Tibial nerve (tissue), 4 donors: ENCODE measurements at regions not wholly inside any gene's neighbourhood (a gene's known extent, or its start where the extent isn't known, plus 50 kb on each side); places are given as distances from the start of the nearest gene placed in this dataset.

Source experiments
- CTCF ChIP-seq, 5 experiments: fragments of 200-600 bp in 3 of 5; fragments of 450-650 bp in 2 of 5; sonication (generic) in 3 of 5; IDR thresholded peaks; one replicate each; pipeline ENCODE4 v1.5.1; 2016 to 2019; ENCODE audit warnings: antibody characterized with exemption in 5 of 5, mild to moderate bottlenecking in 3 of 5, moderate library complexity in 2 of 5
- EP300 ChIP-seq, 2 donors: sonication (generic); formaldehyde crosslinking; IDR thresholded peaks; one replicate each; pipeline ENCODE4 v1.6.1; 2017; ENCODE audit warnings: antibody characterized with exemption in 2 of 2, mild to moderate bottlenecking in 1 of 2
- POLR2A ChIP-seq, 2 donors: fragments of 450-650 bp; IDR thresholded peaks; one replicate each; pipeline ENCODE4 v1.6.1; 2017; ENCODE audit warnings: antibody characterized with exemption in 2 of 2, mild to moderate bottlenecking in 2 of 2, moderate library complexity in 2 of 2

GRCh38 chr3:30510596-30510995 lies 95.8 kb upstream of the TGFBR2 start:
- TF ChIP-seq CTCF (IDR thresholded peaks at IDR 0.05) (no peak), POLR2A (IDR thresholded peaks at IDR 0.05) (no peak), EP300 (IDR thresholded peaks at IDR 0.05) (no peak)
